ENCODE measurements at regions not wholly inside any gene's neighbourhood (a gene's known extent, or its start where the extent isn't known, plus 50 kb on each side); places are given as distances from the start of the nearest gene placed in this dataset.

DNA sequence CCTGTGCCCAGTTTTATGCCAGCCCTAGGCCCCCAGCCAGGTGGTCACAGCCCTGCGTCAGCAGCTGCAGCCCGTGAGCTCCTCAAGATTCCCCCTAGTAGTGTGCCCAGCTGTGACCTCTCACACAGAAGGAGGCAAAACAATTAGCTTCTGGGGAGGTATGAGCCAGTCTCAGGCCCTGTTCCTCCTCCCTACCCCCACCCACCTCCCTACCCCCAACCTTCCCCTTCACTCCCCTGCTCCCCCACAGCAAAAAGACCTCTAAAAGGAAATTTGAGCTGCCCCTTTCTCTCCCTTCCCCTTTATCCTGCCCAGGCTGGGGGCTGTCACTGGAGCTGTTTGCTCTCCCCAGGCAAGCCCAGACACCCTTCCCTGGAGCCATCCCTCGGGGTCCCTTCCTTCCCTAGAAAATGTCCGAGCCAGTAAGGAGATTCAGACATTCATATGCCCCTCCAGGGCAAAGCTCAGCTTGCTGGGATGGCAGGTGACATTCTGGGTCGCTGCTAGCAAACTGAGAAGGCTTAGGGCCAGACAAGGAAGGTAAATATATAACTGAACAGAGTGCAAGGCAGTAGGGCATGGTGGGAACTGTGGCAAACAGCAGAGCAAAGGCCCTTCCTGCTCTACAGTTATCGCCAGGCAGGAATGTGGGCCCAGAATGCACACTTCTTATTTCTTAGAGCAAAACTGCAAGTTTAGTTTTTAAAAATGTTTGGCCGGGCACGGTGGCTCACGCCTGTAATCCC, 300.2 kb downstream of the MN1 start:
- H2AFZ ChIP-seq (ENCODE audit: low read length) = no peak overlapping the region
- H3K27ac ChIP-seq (ENCODE audit: low read depth, low read length, poor library complexity, severe bottlenecking) = no peak overlapping the region
- no peak overlapping the region for H3K4me3 ChIP-seq (ENCODE audit: low read depth, low read length, poor library complexity, severe bottlenecking)
- H3F3A ChIP-seq (ENCODE audit: insufficient read depth, low read length) = no peaks in the 10 kb centered on the region
- TF ChIP-seq EZH2 (IDR thresholded peaks at IDR 0.05; ENCODE audit: borderline replicate concordance, low read length) (no peak), CTCF (IDR thresholded peaks at IDR 0.05; ENCODE audit: low read length) (no peak)
- H3K4me2 ChIP-seq (ENCODE audit: low read length) = no peak overlapping the region
- H3K9ac ChIP-seq (ENCODE audit: low read length) = no peak overlapping the region
- no peaks in the 10 kb centered on the region for H4K20me1 ChIP-seq (ENCODE audit: insufficient read depth, low read length)
- H3K9me2 ChIP-seq (ENCODE audit: low read depth, low read length) = no peaks in the 10 kb centered on the region
- H3K9me3 ChIP-seq (ENCODE audit: low read length) = no peaks in the 10 kb centered on the region
- no peaks in the 10 kb centered on the region for H3K36me3 ChIP-seq (ENCODE audit: insufficient read depth, low read length)
- no peaks in the 10 kb centered on the region for H3K79me2 ChIP-seq (ENCODE audit: insufficient read depth, low read length)
- H3K4me1 ChIP-seq (ENCODE audit: insufficient read depth, low read length, severe bottlenecking) = no peaks in the 10 kb centered on the region
- no peaks in the 10 kb centered on the region for H3K27me3 ChIP-seq (ENCODE audit: insufficient read depth, low read length)

- H3K4me3 ChIP-seq (ENCODE audit: low read depth, low read length, poor library complexity, severe bottlenecking) = no peak overlapping the region
- no peaks in the 10 kb centered on the region for H3K9me3 ChIP-seq (ENCODE audit: low read length)
- H3K4me2 ChIP-seq (ENCODE audit: low read length) = no peak overlapping the region
- H3K9ac ChIP-seq (ENCODE audit: low read length) = no peak overlapping the region
- no peaks in the 10 kb centered on the region for H3K79me2 ChIP-seq (ENCODE audit: insufficient read depth, low read length)
- H4K20me1 ChIP-seq (ENCODE audit: insufficient read depth, low read length) = no peaks in the 10 kb centered on the region
- no peaks in the 10 kb centered on the region for H3K9me2 ChIP-seq (ENCODE audit: low read depth, low read length)
- no peaks in the 10 kb centered on the region for H3K4me1 ChIP-seq (ENCODE audit: insufficient read depth, low read length, severe bottlenecking)
- H3K27ac ChIP-seq (ENCODE audit: low read depth, low read length, poor library complexity, severe bottlenecking) = no peak overlapping the region
- H3K36me3 ChIP-seq (ENCODE audit: insufficient read depth, low read length) = no peaks in the 10 kb centered on the region
- H2AFZ ChIP-seq (ENCODE audit: low read length) = no peak overlapping the region
- TF ChIP-seq CTCF (IDR thresholded peaks at IDR 0.05; ENCODE audit: low read length) = no peak
- no peak for TF ChIP-seq EZH2 (IDR thresholded peaks at IDR 0.05; ENCODE audit: borderline replicate concordance, low read length)
- no peaks in the 10 kb centered on the region for H3K27me3 ChIP-seq (ENCODE audit: insufficient read depth, low read length)
- no peaks in the 10 kb centered on the region for H3F3A ChIP-seq (ENCODE audit: insufficient read depth, low read length)
Observed at GRCh38 chr22:27502327-27502726, 299.2 kb downstream of the MN1 start.

GRCh38 chr22:27504360-27505253, 296.9 kb downstream of the MN1 start:
- Histone ChIP-seq H3K27ac (ENCODE audit: low read depth, low read length, poor library complexity, severe bottlenecking) (no peak overlapping the region), H3K4me1 (ENCODE audit: insufficient read depth, low read length, severe bottlenecking) (no peaks in the 10 kb centered on the region), H3K4me3 (ENCODE audit: low read depth, low read length, poor library complexity, severe bottlenecking) (no peak overlapping the region), H3K79me2 (ENCODE audit: insufficient read depth, low read length) (no peaks in the 10 kb centered on the region), H2AFZ (ENCODE audit: low read length) (no peak overlapping the region), H3K9me2 (ENCODE audit: low read depth, low read length) (no peaks in the 10 kb centered on the region), H3K4me2 (ENCODE audit: low read length) (no peak overlapping the region), H3K9ac (ENCODE audit: low read length) (no peak overlapping the region), H4K20me1 (ENCODE audit: insufficient read depth, low read length) (no peaks in the 10 kb centered on the region), H3K27me3 (ENCODE audit: insufficient read depth, low read length) (no peaks in the 10 kb centered on the region), H3K9me3 (ENCODE audit: low read length) (no peaks in the 10 kb centered on the region), H3K36me3 (ENCODE audit: insufficient read depth, low read length) (no peaks in the 10 kb centered on the region), H3F3A (ENCODE audit: insufficient read depth, low read length) (no peaks in the 10 kb centered on the region)
- TF ChIP-seq EZH2 (IDR thresholded peaks at IDR 0.05; ENCODE audit: borderline replicate concordance, low read length) = no peak
- TF ChIP-seq CTCF (IDR thresholded peaks at IDR 0.05; ENCODE audit: low read length) = no peak

All from OCI-LY1 (cell line).